ENCODE measurements at regions not wholly inside any gene's neighbourhood (a gene's known extent, or its start where the extent isn't known, plus 50 kb on each side); places are given as distances from the start of the nearest gene placed in this dataset.
"Not testable (repeated sequence)": the region's sequence is repeated elsewhere in the genome, so short reads cannot be mapped to it uniquely, and the experiment has no call there.

DNA sequence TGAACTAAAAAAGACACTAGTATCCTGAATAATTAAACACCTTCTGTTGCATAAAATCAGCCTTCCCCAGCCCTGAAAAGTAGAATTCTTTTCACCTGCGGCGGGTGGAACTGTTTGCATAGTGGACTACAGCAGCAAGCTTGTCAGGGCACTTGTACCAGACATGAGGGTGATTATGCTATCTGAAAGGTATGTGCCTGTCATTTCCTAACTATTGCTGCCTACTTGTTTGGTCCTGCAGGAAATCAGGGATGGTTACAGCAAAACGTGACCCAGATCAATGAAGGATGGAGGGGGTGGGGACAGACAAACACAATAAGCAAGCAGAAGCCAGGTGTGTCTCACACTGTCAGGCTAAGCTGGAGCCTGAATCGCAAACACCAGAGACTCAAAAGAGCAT is 385.6 kb downstream of the MLLT3 start:
- Mint-ChIP-seq H3K27ac (no peak overlapping the region), H3K9me3 (peaks cover 2% of the 10 kb centered on the region), H3K27me3 (peaks cover 5% of the 10 kb centered on the region), H3K36me3 (ENCODE audit: low read depth) (no peaks in the 10 kb centered on the region), H3K4me1 (peaks cover 3% of the 10 kb centered on the region), H3K4me3 (no peak overlapping the region)
- ATAC-seq (ENCODE audit: low read depth), result no peak
- TF ChIP-seq, protein P1, sequence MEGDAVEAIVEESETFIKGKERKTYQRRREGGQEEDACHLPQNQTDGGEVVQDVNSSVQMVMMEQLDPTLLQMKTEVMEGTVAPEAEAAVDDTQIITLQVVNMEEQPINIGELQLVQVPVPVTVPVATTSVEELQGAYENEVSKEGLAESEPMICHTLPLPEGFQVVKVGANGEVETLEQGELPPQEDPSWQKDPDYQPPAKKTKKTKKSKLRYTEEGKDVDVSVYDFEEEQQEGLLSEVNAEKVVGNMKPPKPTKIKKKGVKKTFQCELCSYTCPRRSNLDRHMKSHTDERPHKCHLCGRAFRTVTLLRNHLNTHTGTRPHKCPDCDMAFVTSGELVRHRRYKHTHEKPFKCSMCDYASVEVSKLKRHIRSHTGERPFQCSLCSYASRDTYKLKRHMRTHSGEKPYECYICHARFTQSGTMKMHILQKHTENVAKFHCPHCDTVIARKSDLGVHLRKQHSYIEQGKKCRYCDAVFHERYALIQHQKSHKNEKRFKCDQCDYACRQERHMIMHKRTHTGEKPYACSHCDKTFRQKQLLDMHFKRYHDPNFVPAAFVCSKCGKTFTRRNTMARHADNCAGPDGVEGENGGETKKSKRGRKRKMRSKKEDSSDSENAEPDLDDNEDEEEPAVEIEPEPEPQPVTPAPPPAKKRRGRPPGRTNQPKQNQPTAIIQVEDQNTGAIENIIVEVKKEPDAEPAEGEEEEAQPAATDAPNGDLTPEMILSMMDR (IDR thresholded peaks at IDR 0.05), result no peak
- no peak for DNase-seq
- ChIA-PET POLR2A (no interaction called here), CTCF (no interaction called here)
- intact Hi-C loops (cut with micrococcal nuclease), result no loop called here

GRCh38 chr9:20235206-20235605 is 387.1 kb downstream of the MLLT3 start:
- CTCF ChIA-PET; H3K9me3 Mint-ChIP-seq; H3K36me3 Mint-ChIP-seq (ENCODE audit: low read depth); H3K27ac Mint-ChIP-seq; intact Hi-C loops (cut with micrococcal nuclease); H3K4me3 Mint-ChIP-seq; H3K4me1 Mint-ChIP-seq; DNase-seq; POLR2A ChIA-PET; H3K27me3 Mint-ChIP-seq; ATAC-seq (ENCODE audit: low read depth): not testable (repeated sequence)

- ATAC-seq (ENCODE audit: low read depth) (no peak), DNase-seq (no peak)
- no peak overlapping the region for H3K4me3 Mint-ChIP-seq
- no peaks in the 10 kb centered on the region for H3K36me3 Mint-ChIP-seq (ENCODE audit: low read depth)
- intact Hi-C loops (cut with micrococcal nuclease), result no loop called here
- CTCF ChIA-PET, result no interaction called here
- no peaks in the 10 kb centered on the region for H3K4me1 Mint-ChIP-seq
- H3K27ac Mint-ChIP-seq, result no peak overlapping the region
- POLR2A ChIA-PET, result no interaction called here
- H3K27me3 Mint-ChIP-seq, result no peaks in the 10 kb centered on the region
- no peaks in the 10 kb centered on the region for H3K9me3 Mint-ChIP-seq
- TF ChIP-seq, protein P1 (IDR thresholded peaks at IDR 0.05), result no peak
Observed at GRCh38 chr9:20228096-20228495, 394.2 kb downstream of the MLLT3 start.

- H3K4me1 Mint-ChIP-seq, result no peaks in the 10 kb centered on the region
- H3K27me3 Mint-ChIP-seq, result no peaks in the 10 kb centered on the region
- H3K4me3 Mint-ChIP-seq, result no peak overlapping the region
- no peak overlapping the region for H3K27ac Mint-ChIP-seq
- DNase-seq, result no peak
- ATAC-seq (ENCODE audit: low read depth), result no peak
- no peaks in the 10 kb centered on the region for H3K9me3 Mint-ChIP-seq
- ChIA-PET CTCF (no interaction called here), POLR2A (interaction anchor here (0.6 kb wide), 1 partner anchor 76 kb away, joined by 3 read pairs; no protein-coding TSS in a partner anchor)
- intact Hi-C loops (cut with micrococcal nuclease), result no loop called here
- H3K36me3 Mint-ChIP-seq (ENCODE audit: low read depth), result no peaks in the 10 kb centered on the region
- TF ChIP-seq, protein P1 (IDR thresholded peaks at IDR 0.05), result no peak
Observed at GRCh38 chr9:20227166-20227874, 395.0 kb downstream of the MLLT3 start.

GRCh38 chr9:20226345-20226744 is 396.0 kb downstream of the MLLT3 start:
- Mint-ChIP-seq H3K4me3 (no peak overlapping the region), H3K4me1 (no peaks in the 10 kb centered on the region), H3K9me3 (no peaks in the 10 kb centered on the region), H3K27me3 (no peaks in the 10 kb centered on the region), H3K27ac (no peak overlapping the region), H3K36me3 (ENCODE audit: low read depth) (no peaks in the 10 kb centered on the region)
- ATAC-seq (ENCODE audit: low read depth) (no peak), DNase-seq (no peak)
- intact Hi-C loops (cut with micrococcal nuclease), result no loop called here
- ChIA-PET POLR2A (no interaction called here), CTCF (no interaction called here)
- TF ChIP-seq, protein P1 (IDR thresholded peaks at IDR 0.05), result no peak

DNA sequence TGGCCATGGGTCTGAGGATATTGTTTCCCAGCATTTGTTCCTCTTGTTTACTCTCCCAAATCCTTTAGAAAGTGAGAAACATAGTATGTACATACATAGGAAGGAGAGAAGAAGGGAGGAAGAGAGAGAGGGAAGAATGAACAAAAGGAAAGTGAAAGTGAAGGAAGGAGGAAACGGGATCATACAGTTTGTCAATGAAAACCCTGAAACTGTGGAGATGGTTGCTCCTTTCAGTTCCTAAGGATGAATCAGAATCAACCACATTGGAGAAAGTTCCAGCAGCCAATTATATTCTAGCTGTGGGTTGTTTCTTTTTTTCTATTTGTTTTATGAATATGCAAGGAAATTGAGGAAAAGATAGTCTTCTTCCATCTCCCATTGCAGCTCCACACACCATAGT is 396.5 kb downstream of the MLLT3 start:
- intact Hi-C loops (cut with micrococcal nuclease), result no loop called here
- Mint-ChIP-seq H3K27me3 (no peaks in the 10 kb centered on the region), H3K36me3 (ENCODE audit: low read depth) (no peaks in the 10 kb centered on the region), H3K4me1 (no peaks in the 10 kb centered on the region), H3K27ac (no peak overlapping the region), H3K9me3 (no peaks in the 10 kb centered on the region), H3K4me3 (no peak overlapping the region)
- CTCF ChIA-PET, result no interaction called here
- TF ChIP-seq, protein P1 (IDR thresholded peaks at IDR 0.05), result no peak
- DNase-seq (no peak), ATAC-seq (ENCODE audit: low read depth) (no peak)
- POLR2A ChIA-PET, result no interaction called here
